GM21447 (cell line): ENCODE measurements at regions not wholly inside any gene's neighbourhood (a gene's known extent, or its start where the extent isn't known, plus 50 kb on each side); places are given as distances from the start of the nearest gene placed in this dataset.

Source experiments
- ATAC-seq: cut with Tn5 transposase; IDR thresholded peaks from one replicate; pipeline ENCODE4 v1.9.1; 2021; ENCODE audit not compliant: unreplicated experiment

DNA sequence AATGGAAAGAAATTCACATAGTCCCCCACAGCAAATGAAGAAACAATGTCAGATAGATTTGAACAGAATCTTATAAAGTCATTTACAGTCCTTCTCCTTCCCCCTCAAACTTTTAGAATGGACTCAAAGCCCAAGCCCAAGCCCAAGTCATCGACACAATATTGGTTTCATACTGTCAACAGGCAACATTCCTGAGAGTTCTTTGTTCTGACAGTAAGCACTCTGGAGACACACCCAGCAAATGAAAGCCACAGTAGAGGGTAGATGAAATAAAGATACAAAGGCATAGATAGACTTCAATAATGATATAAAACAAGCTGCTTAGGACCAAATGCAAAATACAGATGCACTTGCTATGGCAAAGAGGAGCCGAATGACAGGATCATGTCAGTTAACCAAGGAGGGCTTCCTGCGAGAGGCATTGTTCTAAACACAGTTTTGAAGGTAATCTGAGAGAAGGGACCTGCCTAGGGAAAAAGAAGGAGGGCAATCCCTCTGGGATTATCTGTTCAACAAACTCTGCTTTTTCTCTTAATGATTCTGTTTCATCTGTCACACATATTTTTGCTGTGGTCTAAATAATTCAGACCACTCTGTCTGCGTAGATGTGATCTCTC is 97.1 kb upstream of the MAP4K3 start:
- no peak for ATAC-seq

DNA sequence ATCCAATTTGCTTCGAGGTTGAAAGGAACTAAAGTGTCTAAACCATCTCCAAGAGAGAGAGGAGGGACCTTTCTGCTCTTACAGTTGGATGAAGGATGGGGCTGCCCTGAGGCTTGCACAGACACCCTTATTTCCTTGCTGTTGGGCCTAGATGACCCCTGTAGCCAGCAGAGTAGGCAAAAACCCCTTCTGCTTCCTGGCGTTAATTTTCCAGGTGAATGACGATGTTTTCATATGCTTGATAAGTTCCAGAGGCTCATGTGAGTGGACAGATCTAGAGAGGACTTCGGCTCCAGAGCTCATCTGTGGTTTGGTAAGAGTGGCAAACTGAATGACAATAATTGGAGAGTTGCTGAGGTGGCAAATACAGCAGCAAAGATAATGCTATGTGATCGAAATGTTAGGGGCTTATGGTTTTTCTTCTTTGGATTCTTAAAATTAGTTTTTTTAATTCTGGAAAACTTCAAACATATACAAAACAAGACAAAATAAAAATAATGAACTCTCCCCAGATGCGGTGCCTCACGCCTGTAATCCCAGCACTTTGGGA is 98.6 kb upstream of the MAP4K3 start:
- no peak for ATAC-seq

DNA sequence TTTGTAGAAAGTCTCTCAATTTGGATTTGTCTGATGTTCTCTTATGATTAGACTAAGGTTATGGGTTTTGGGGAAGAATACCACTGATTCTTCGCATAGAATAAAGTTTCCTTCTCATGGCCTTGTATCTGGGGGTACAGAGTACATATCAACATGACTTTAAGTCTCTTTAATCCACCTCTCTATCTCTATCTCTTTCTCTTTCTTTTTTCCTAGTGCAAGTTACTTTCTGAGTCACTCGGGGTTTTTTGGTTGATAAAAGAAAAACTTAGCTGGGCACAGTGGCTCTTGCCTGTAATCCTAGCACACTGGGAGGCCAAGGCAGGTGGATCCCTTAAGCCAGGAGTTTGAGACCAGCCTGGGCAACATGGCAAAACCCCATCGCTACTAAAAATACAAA is 100.1 kb upstream of the MAP4K3 start:
- ATAC-seq: no peak

DNA sequence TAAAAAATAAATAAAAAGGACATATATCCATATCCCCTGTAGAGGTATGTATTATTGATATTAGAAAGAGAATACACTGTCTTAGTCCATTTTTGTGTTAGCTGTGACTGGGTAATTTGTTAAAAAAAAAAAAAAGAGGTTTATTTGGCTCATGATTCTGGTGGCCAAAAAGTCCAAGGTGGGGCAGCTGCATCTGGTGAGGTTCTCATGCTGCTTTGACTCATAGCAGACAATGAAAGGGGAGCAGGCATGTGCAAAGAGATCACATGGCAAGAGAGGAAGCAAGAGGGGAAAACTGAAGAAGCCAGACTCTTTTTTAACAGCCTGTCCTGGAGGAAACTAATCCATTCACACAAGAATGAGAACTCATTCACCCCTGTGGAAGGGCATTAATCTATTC is 101.6 kb upstream of the MAP4K3 start:
- ATAC-seq: no peak

DNA sequence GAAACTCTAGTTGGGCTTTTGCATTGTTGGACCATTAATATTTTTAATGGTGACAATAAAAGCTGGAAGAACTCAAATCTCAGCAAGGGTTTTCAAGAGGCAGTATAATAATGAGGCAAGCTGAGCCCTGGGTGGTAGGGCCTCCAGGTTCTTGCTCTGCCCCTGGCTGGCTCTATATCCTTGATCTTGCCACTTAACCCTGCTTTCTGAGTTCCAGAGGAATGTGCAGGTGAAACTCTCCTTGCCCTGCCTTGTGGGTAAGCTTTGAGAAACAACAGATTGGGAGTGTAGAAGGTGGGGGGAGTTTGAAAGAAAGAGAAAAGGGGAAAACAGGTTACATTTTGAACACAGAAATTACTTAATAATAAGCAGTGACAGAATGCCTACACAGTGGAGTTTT is 103.3 kb upstream of the MAP4K3 start:
- ATAC-seq: no peak

DNA sequence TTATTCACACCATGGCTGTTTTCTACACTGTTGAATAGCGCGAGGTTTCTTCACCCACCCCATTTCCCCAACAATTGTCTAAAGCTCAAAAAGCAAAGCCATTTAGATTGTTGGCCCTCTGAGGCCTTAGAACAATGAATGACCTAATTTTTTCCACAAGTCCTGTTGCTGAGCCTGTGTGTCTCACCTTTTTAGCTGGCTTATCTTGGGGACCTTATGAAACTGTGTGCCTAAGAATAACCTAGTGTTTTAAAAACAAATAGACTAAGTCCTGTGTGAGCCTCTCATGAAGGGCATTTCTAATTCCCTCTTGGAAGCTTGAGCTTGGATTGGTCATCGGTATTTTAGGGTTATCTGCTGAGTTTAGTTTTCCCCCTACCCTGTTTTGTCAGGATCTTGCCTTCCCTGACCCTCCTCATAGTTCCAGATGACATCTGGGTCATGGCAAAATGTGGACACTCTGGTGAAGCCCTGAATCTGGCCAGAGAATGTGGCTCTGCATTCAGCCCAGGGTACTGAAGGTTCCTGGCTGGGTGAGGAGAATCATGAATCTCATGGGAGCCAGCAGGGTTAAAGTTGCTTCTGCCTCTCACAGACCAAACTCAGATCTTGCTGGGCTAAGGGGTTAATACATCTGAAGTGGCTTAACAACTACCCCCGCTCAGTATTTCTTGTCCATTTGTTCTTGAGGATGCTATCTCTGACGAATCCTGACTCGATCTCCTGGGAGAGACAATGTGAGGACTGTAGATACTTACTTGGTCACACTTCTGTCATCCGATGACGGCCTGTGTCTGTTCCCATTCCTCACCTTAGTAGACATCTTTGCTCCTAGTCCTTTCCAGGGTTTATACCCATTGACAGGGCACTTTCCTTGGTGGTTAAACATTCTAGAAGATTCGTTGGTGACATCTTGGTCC is 104.2 kb upstream of the MAP4K3 start:
- ATAC-seq: no peak

DNA sequence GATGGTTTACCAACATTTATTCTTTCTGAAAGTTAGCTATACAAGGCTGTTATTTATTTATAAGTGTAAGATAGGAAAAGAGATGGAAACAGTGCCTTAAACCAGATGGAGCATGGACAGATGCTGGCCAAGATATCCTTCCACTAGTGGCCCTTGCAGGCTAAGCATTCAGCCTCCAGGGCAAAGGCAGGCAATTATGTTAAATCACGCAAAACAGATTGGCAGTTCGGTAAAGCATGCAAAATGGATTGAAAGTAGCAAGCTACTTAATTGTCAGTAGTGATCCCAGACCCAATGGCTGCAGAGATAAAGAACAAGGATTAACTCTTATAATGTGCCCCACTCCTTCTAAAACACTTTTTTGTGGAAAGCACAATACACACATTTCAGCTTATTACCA is 105.4 kb upstream of the MAP4K3 start:
- no peak for ATAC-seq

DNA sequence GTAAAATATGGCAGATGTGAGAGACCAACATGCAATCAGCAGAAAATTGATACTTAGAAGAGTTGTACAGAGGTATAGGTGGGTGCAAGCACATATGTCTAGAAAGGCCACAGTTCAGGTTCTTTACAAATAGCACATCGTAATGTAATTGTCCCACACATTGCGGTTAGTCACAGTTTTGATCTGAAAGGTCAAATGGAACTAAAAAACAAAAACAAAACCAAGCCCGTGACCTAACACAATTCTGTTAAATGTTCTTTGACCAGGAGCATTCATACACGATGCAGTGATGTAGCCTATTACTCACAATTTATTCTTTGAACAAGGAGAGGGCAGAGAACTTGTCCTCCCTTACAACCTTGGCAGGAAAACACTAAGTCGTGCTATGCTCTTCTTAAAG is 108.9 kb upstream of the MAP4K3 start:
- ATAC-seq: no peak

DNA sequence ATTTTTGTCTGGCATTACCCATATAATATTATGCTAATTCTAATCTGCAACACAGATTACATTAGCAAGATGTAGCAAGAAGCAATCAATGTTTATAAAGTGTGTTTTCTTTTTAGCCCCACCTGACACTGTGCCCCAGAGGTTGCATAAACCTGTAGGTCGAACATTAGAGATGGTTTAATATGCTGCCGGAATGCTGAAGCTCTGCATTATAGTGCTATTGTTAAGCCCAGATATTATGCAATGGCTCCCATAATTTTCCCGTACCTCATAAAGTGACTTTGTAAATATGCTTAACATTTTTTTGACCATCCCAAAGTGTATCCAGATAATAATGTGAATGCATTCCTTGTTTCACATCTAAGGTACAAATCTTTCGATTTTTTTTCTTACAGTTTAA is 109.3 kb upstream of the MAP4K3 start:
- no peak for ATAC-seq

DNA sequence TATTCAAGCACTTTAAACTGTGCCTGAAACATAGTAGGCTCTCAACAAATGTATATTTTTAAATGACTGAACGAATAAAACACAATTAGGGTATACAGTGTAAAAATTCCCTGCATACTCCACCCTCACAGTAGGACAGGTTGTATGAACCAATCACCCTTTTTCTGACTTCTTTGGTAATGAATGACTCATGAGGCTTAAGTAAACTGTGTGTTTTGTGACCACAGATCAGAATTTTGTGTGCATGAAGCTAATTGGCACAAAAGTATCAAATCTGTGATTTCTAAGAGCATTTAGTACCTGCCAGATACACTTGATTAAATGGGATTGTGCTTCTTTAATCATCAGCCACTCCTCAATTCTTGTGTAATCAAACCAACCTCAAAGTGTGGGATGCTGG is 109.9 kb upstream of the MAP4K3 start:
- no peak for ATAC-seq

DNA sequence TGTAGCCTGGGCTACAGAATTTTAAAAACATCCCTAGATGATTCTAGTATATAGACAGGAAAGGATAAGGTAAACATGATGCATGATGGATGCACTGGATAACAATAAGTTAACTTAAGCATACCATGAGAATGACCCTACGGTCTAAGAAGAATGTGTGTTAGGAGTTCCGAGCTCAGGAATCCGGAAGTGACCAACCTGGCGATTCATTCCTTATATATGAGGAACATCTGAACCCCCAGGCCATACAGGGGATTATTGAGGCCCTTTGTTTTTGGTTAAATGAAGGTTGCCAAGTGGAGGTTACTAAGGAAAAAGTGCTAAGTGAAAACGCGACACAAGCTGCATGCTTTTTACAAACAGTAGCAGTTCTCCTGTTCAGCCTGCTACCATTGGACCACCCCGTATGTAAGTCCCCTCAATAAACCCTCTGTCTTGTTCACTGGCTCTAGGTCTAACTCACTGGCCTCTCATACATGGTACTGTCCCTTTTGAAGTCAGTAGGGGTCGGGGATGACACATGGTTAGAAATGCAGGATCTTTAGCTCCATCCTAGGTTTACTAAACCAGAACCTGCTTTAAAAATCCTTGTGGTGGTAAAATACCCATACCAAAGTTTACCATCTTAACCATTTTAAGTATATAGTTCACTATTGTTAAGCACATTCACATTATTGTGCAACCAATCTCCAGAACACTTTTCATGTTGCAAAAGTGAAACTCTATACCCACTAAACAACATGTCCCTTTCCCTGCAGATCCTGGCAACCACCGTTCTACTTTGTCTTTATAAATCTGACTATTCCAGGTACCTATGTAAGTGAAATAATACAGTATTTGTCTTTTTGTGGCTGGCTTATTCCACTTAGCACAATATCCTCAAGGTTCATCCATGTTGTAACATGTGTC is 111.0 kb upstream of the MAP4K3 start:
- no peak for ATAC-seq

DNA sequence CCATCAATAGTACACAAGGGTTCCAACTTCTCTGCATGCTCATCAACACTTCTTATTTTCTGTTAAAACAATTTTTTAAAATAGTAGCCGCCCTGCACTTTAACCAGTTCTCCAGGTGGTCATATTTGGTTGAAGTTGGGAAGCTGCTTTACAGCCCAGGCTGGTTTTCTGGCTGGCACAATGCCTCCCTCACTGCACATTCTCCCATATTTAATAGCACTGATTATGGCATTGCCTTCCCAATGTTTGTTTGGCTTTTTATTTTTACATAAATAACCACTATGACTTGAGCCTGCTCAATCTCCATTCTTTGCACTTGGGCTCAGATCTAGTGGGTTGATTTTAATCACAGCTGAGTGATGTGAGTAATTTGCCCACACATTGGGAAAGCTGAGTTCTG is 111.9 kb upstream of the MAP4K3 start:
- no peak for ATAC-seq

DNA sequence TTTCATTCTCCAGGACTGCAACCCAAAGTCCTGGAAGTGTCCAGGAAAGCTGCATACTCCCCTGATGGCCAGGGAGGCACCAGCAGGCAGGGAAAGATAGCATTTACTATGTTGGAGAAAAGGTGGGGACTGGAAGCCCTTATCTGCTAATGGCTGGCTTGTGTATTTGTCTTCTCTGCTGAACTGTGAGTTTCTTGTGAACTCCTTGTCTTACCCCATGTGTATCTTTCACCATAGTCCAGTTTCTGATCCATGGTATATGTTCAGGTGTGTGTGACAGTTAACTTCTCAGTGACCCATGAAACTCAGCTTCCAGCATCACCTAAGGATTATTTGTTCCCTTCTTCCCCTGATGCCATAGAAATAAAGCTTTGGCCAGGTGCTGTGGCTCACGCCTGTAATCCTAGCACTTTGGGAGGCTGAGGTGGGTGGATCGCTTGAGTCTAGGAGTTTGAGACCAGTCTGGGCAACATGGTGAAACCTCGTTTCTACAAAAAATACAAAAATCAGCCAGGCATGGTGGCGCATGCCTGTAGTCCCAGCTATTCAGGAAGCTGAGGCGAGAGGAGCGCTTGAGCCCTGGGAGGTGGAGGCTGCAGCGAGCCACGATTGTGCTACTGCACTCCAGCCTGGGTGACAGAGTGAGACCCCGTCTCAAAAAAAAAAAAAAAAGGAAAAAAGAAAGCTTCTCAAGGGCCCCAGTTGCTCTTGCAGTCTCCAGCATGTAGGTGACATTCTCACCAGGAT is 112.8 kb upstream of the MAP4K3 start:
- ATAC-seq: no peak

DNA sequence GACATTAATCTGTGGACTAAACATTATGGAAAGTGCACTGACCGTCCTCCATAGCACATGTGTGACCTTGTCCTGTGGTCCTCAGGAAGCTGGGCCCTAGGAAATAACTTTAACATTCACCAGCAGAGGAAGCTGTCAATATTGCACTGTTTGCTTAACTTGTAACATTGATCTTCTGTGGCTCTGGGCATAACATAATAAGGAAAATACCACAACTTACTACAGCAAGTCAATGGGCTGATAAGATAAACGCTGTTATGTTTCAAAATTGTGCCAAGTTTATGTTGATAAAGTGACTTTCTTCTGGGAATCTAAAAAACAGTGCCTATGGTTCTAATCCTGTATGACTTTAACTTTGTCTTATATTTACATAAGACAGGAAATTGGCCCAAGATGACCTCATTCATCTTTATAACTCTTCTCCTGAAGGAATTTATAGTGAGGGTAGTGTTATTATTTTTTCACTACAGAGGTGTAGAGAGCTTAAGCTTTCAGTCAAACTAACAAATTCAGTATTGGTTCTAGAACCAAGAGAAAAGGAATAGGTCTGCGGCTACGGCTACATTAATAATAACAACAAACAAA is 113.7 kb upstream of the MAP4K3 start:
- no peak for ATAC-seq

DNA sequence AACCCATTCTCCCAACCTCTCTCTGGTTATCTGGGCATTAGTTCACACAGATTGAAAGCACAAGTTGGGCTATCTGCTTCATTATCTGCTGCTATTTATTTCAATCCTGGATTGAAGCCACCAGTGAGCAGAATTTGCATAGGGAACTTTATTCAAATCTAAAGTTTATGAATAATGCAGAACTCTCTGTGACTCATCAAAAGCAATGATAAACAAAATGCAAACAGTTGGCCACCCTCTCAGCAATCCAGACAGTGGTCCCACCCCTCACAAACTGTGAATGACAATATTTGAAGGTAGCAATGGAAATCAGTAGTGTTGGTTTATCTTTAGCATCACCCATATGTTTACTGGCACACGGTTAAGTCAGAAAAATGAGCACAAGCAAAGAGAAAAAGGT is 106.8 kb upstream of the TMEM178A start:
- ATAC-seq: no peak

DNA sequence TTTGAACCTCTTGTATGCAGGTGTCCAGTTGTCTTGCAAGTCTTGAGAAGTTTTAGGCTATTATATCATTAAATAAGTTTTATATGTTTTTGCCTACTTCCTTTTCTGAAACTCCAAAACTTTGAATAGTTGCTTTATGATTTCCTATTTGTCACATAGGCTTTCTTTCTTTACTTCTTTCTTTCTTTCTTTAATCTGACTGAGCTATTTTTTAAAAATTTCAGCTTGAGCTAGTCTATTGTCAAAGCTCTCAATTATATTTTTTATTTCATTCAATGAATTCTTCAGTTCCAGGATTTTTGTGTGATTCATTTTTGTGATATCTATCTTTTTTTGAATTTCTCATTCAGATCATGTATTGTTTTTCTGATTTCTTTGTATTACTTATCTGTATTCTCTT is 102.1 kb upstream of the TMEM178A start:
- ATAC-seq: no peak

DNA sequence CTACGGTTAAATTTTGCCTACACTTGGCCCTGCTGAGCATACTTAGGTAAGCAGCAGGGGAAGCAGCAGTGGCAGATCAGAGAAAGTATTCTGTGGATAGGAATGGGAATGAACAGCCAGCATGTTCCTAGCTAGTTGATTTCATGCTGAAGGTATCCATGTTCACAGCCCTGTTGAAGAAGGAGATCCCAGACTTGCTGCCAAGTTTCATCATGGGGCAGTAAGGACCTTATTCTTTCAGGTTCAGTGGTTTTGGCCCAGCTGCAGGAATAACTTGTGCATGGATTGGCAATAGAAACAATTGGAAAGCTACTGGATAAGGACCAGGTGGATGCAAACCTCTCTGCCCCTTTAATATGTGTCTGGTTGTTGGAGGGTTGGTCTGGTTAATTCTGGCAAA is 98.2 kb upstream of the TMEM178A start:
- ATAC-seq: no peak

DNA sequence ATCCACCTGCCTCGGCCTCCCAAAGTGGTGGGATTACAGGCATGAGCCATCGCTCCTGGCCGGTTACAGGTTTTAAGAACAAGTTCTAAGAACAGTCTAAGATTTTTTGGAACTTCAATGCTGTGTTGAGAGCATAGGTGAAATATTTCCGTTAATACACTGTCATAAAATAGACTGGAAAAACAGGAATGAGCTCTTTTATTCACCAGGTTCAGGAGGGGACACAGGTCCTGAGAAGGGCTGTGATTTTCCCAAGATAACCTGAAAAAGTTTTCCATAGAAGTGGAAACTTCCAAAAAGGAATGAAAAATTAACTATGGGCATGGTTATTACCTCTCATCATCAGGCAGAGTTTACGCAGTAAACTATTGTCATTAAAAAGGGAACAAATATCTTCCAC is 97.6 kb upstream of the TMEM178A start:
- no peak for ATAC-seq

DNA sequence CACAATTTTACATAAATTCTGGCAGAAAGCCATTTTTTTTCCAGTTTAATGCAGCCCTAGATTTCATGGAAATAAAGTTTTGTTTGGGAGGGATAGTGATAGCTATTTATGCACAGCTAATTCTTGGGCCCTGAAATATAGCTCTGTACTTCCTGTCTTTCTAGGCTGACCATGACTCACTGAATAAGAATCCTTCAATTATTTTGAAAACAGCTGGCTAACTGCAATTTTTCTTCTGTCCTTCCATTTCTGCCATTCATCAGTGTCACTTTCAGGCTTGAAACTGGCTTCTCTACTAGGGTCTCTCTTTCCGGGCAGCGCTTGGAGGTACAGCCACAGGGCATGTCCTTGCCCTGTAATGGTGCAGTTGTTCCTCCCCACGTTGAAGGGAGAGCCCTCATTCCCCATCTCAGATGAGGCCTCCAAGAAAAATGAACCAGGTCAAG is 97.1 kb upstream of the TMEM178A start:
- ATAC-seq: no peak

DNA sequence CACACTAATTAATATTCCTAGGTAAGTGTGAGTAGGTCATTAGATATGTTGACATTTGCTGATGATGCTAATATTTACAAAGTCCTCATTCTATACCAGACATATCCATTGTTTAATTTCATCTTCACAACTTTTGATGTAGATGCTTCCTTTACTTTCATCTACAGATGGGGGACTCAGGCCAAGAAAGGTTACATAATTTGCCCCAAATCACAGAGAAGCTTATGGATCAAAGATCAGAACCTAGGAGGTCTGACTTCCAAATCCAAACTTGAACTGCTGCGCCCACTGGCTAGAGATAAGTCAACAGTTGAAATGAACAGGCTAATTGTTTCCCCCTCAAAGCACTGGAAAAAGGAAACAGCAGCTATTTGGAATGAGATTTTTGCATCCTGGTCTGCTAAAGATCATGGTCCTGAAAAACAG is 95.6 kb upstream of the TMEM178A start:
- no peak for ATAC-seq
